NCI-H2107 treated with DMSO at 0.1 percent for 48 hours (cell line): ENCODE measurements at regions not wholly inside any gene's neighbourhood (a gene's known extent, or its start where the extent isn't known, plus 50 kb on each side); places are given as distances from the start of the nearest gene placed in this dataset.
"Not testable (repeated sequence)": the region's sequence is repeated elsewhere in the genome, so short reads cannot be mapped to it uniquely, and the experiment has no call there.

Experiments used
- DNase-seq: peaks from one replicate; lab custom pipeline; 2025; ENCODE audit not compliant: unreplicated experiment; lab: John Stamatoyannopoulos, UW

DNA sequence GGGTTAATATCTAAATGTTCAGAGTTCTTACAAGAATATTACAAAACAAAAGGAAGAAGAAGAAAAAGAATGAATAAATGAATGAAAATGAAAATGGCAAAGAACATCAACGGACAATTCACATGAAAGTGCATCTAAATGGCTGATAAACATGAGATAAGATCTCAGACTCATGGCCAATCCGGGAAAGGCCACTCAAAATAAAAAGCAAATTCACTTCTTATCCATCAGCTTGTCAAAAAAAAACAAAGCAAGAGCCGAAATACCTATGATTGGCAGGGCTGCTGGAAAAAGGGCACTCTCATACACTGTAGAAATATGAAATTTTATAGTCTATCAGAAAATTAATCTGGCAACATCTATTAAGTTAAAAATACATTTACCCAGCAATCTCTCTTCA is 103.6 kb upstream of the EDEM3 start:
- no peak for DNase-seq

DNA sequence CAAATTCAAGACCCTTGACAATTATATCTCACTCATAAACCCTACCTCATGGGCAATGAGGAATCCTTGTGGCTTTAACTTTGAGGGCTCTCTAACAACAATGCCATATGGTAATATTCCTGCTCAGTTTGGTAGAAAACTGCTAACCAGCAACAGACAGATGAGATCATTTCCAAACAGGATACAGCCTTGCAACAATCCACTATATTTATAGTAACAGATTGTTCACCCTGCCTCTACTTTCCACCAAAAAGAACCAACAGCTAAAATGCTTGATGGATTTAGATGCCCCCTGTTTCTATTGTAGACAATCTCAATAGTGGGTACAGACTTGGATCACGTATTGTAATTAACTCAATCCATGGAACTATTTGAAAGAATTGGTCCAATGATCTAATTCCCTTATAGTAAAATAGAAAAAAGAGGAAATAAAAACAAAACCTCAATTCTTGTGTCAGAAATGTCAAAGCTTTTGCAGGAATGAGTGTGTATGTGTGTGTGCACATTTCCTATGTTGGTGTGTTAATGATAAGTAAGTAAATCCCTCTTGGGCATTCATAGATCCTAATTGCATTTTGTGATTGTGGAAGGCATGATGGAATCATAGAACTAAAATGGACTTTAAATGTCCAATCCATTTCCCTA is 100.0 kb upstream of the EDEM3 start:
- DNase-seq, result peak; percentile 93

DNA sequence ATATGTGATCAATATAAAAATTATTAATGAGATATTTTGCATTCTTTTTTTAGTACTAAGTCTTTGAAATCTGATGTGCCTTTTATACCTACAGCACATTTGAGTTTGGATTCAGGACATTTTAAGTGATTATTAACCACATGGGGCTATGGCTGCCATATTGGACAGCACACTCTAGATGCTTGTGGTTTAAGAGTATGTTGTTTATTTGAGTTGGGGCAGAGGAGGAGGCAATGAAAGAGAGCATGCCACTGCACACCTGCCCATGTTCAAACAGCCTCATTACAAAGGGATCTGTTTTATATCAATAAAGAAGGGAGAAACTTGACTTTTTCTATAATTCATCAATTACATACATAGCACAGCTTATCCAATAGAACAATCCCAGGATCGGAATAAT is 99.4 kb upstream of the EDEM3 start:
- peak; percentile 93 for DNase-seq

DNA sequence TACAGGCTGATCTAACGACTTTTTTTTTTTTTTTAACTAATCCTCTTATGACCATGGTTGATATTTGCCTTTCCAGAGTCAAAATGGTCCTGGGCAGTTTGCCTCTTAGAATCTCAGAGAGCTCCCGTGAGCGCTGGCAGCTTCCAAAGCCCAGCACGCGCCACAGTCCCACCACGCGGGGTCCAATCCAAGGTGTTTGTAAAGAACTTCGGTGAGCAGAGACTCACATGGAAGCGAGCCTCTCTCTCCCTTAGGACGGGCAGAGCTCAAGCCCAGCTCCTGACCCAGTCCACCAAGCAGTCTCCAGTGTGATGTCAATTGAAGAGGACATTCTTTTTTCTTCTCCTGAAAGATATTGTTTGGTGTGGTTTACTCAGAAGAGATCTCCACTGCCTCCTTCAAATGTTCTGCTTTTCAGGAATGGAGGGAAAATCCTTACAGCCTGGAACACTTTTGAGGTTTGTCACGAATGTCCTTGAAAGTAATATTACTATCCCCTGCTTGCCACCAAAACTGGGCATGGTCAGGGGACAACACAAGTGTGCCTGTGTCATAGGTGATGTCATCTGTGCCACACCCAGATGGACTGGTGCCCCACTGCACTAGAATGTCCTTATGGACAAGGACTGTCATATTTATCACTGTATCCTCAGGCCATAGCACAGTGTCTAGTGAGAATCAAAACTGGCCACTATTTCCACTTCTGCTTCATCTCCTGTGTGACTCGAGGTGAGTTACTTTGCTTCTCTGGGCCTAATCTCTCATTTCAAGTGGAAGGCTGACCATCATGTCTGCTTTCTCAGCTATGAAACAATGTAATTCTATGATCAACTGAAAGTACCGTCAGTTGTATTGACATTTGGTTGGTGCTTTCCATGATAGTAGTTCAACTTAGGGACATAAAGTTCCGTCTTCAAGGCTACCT is 97.4 kb upstream of the EDEM3 start:
- no peak for DNase-seq

DNA sequence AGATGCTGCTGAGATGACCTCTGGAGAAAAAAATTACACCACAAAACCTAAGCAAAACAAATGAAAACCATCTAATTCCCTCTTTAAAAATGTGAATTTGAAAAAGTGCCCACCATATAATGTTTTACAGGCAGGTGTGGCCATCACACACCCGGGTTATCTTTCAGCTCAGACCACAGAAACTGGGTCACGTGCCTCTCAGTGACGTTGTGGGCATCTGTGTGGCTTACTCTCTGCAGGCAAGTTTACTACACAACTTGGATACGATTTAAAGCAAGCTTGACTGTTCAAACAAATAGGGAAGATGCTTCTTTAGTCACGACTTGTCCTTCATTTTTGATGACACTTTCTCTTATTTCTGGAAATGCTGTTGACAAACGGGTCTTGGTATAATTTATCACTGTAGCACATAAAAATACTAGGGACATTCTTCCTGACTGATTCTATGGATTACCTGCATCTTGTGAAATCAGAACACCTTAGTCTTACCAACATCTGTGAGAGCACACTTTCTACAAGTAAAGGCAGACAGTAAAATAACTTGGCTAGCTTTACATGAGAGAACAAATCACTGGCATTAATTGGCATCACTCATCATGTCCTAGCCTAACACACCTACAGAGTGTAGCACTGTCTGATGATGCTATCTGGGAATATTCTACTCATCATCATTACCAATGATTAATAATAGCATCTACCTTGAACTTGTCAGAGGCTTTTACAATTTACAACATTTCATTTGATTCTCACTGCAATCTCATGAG is 89.3 kb upstream of the EDEM3 start:
- DNase-seq, result peak; percentile 47

DNA sequence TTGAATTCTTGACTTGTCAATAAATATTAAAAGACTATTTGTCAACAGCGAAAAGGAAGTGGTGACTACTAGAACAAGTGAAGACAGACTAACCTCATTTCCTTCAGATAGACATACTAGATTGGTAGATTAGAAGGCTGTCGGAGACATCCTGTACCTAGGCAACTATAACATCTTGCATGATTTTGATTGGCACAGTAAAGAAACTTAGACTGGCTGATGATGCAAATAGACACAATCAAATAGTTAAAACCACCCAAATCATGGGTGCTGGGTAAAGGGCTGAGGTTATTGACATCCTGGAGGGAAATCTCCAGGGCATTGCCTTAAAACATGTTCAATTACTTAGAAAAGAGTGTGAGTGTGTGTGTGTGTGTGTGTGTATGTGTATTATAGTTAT is 85.9 kb upstream of the EDEM3 start:
- DNase-seq, result no peak

DNA sequence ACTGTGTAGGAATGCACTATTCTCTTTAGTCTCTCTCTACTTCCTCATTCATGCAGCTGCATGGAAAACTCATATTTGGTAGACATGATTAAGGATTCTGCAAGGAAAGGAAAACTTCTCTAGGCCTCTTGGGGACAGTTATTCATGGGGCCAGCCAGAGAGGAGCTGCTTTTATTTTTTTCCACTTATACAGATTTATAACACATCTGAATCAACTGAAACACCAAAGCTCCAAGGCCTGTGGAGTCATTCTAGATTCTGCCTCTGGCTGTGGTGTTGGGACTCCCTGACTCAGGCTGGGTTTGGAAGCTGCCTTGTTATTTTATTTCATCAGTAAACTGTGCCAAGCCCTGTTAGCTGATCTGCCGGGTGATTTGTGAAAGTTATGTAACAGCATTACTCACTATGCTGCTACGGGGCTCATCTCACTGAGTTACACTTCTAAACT is 83.9 kb upstream of the EDEM3 start:
- DNase-seq, result no peak

DNA sequence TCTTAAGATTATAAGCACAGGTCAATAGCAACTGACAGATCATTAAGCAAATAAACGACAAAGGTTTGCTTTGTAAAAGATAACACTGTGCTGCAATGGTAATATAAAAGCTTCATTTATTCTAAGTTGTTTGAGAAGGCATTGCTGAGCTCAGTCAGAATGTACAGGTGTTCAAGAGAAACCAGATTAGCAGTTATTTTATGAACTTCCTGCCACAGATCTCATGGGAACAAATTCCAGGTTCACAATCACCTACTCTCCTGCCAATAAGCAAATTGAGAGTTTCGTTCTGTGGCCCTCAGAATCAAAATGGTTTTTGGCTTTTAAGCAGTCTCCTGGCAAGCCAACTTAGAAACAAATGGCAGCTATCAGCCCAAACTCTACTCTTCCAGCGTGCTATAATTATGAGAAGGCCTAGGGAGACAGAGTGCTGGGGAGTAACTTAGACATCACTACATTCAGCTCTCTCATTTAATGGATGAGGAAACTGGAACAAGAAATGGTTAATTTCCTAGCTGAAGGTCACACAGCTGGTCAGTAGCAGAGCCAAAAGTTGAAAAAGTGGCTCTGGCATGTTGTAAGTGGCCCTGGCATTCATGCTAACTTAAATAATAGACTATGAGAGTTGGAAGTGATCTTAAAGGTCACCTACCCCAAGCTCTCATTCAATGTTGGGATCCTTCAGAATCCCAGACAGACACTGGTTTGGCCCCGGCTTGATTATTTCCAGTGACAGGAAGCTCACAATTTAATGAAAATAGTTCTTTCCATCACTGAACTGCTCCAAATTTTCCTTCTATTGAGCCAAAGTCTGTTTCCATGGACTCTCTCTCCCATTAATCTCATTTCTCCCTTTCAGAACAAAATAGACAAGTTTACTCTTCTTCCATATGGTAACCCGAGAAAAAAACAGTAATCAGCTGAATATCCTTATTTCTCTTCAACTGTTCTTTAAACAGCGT is 82.6 kb upstream of the EDEM3 start:
- DNase-seq, result peak; percentile 53

DNA sequence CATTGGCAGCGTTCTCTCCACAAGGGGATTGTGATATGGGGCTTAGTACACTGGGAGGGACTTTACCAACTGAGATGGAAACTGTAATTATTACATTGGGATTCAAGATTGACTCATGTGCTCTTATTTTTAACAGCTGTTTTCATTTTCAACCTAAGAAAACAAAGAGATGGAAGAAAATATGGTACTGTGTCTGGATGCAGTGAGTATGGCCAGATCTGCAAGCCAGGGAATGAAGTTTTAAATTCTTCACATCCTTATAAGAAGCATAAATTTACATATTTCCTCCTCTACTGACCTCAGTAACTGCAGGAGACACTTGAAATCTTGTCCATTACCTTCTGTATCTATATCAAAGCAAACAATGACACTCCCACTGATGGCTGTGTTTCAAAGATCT is 81.5 kb upstream of the EDEM3 start:
- DNase-seq, result no peak

DNA sequence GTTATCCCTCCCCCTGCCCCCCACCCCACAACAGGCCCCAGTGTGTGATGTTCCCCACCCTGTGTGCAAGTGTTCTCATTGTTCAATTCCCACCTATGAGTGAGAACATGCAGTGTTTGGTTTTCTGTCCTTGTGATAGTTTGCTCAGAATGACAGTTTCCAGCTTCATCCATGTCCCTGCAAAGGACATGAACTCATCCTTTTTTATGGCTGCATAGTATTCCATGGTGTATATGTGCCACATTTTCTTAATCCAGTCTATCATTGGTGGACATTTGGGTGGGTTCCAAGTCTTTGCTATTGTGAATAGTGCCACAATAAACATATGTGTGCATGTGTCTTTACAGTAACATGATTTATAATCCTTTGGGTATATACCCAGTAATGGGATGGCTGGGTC is 79.3 kb upstream of the EDEM3 start:
- not testable (repeated sequence) for DNase-seq

DNA sequence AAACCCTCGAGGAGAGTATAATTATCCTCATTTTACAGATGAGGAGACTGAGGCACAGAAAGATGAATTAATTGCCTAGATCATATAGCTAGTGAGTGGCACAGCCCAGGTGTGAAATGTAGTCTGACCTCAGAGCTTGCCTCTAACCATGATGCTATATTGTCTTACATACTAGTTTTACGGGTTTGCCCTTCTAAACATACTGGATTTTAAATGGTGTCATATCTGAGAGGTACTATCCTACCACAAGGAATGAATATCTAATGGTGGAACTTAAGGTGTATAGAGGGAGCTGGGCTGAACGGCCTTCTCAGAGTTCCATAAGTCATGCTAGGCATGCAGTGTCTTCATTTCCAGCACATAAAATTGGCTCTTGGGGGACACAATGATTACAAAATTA is 77.9 kb upstream of the EDEM3 start:
- DNase-seq, result no peak

DNA sequence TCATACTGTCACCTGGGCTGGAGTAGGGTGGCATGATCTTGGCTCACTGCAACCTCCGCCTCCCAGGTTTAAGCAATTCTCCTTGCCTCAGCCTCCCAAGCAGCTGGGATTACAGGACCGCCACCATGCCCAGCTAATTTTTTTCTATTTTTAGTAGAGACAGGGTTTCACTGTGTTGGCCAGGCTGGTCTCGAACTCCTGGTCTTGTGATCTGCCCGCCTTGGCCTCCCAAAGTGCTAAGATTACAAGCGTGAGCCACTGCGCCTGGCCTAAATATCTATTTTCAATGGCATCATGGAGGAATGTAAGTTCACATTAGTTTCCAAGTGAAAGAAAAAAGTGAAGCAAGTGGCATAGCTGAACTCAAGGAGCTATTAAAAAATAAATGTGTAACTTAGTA is 74.8 kb upstream of the EDEM3 start:
- not testable (repeated sequence) for DNase-seq

DNA sequence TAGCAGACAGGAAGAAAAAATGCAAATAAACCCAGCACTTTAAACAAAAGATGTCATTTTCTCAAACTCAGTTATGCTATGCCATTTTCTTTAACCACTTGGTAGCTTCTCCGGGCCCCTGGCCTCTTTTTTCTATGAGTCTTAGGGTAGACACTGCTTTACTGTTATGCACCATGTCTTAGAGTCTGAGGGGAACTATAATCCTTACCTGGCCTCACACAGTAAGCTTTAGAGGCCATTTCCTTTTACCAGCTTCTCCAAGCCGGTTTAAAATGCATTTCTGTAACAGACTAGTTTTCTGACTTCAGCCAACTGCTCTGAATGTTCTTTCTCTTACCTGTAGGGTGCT is 73.7 kb upstream of the EDEM3 start:
- DNase-seq, result no peak

DNA sequence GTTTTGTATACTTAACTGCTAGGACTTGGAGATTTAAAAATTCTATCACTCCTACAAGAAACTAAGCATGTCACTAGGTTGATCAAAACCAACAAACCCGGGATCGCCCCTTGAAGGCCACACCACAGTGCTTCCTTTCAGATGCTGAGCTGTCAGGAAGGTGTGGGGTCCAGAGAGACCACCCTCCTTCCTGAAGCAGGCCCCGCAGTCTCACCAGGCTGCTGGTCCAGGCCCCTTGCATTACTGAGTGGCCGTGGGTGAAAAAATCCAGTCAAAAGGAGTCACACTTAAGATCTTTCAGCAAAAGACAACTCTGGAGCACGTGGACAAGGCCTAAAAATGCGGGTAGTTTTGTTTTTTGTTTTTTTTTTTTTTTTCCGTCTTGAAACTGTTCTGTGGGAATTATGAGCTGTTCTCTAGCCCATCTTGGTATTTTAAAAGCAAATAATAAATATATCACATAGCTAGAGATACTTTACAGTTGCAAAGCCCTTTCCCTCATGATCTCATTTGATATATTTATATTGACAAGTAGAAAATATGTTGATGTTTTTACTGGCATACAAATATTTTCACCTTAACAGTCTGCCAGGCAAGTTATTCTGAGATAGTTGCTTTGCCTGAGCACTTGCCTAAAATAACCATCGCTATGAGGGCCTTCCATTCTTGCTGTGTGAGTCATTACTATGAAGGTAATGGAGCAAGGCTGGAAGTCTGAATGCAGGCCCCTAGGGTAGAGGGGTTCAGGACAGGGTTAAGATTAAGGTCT is 73.1 kb upstream of the EDEM3 start:
- DNase-seq, result no peak

DNA sequence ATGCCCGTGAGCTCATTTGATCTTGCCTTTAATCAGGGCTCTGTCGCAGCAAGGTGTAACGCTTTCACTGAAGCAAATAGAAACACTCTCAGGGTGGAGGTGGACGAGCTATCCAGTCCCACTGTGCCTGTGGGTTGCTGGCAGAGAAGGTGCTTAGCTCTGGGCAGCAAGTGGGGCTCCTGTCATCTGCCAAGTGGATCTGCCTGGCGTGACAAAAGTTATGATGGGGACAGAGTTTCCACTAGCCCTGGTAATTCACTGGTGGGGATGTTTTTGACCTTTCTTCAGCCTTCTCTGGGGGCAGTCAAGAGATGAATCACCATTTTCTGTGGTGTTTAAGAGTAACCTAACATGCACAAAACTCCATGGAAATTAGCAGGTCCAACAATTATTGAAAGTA is 71.3 kb upstream of the EDEM3 start:
- no peak for DNase-seq

DNA sequence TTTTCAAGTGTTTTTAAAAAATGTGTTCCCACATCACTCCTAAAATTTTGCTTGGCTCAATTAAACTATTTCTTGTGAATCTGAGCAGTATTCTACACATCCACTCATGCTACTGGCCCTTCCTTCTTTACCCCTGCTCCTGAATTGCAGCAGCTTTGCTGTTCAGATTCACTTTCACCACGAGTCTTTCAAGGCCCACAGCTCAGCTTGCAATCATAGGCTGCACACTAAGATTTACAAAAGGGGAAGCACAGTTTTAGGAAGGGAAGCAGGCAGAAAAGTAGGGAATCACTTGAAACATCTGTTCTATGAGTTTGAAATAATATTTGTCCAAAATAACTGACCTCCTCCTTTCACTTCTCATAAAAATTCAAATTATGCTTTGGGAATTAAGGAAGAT is 70.9 kb upstream of the EDEM3 start:
- no peak for DNase-seq

DNA sequence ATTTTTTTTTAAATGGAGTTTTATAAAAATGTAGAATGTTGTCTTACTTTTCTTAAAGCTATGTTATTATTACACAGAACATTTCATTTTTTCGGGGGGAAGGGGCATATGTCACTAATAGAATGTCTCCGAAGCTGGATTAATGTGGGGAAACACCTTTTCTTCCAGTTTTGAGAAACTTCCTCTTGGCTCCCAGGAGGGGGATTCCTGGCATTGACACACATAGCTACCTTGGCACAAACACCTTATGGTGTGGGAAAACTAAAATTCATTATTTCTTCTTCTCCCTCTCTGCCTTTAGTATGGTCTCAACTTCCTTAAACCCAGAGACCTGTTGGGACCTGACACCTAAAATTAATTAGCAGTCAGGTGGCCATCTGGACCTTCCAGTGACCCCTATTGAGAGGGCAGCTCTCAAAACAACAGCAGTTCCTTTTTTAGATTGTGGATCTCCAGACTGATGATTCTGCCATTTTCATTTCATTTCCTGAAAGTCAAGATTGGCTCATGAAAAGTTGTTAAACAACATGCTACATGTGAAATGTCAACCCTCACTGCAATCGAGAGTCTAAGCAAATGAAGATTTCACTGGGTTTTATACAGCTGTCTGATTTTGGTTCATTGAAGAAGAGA is 70.1 kb upstream of the EDEM3 start:
- DNase-seq, result no peak

DNA sequence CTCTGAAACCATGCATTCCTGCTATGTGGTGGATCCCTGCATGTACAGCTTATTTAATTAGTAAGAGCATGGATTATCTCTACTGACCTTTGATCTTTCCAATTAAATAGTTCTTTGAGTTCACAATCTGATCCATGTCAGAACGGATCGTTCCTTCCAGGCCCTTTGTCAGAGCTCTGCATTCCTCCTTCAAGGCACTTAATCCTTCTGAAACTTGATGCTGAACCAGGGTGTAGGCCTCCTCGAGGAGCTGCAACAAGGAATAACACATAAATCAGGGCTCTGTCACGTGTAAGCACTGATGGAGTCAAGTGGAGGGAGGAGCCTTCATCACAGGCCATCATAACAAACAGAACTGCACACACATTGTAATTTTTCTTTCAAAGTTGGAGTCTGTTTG is 68.4 kb upstream of the EDEM3 start:
- DNase-seq, result peak; percentile 18

DNA sequence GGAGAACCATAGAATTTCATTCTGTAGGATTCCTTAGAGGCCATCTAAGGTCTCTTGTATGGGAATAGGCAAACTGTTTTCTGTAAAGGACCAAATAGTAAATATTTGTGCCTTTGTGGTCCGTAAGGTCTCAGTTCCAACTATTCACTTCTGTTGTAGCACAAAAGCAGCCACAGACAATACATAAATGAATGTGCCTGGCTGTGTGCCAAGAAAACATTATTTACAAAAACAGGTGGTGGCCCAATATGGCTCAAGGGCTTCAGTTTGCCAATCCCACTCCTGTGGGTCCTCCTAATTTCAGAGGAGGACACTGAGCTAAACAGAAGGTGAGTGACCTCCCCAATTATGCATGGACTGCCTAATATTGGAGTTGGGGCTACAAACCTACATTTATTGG is 67.6 kb upstream of the EDEM3 start:
- peak; percentile 38 for DNase-seq

DNA sequence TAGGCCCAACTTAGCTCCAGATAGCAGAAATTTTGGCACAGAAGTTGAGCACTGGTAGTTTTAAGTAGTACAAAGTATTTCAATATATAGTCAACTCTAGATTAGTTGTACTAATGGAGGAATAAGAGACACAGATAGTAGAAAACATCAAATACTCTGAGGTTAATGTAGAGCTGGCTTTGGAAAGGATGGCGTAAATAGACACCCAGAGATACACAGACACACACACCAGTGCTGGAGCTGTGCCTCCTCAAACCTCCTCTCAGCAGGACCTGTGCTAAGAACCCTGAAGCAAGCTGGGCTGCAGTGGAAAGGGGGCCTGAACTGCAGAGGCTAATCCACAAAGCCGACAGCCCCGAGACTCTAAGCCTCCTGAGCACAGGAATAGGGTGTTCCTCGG is 67.0 kb upstream of the EDEM3 start:
- no peak for DNase-seq
